ENCODE measurements at regions not wholly inside any gene's neighbourhood (a gene's known extent, or its start where the extent isn't known, plus 50 kb on each side); places are given as distances from the start of the nearest gene placed in this dataset.

DNA sequence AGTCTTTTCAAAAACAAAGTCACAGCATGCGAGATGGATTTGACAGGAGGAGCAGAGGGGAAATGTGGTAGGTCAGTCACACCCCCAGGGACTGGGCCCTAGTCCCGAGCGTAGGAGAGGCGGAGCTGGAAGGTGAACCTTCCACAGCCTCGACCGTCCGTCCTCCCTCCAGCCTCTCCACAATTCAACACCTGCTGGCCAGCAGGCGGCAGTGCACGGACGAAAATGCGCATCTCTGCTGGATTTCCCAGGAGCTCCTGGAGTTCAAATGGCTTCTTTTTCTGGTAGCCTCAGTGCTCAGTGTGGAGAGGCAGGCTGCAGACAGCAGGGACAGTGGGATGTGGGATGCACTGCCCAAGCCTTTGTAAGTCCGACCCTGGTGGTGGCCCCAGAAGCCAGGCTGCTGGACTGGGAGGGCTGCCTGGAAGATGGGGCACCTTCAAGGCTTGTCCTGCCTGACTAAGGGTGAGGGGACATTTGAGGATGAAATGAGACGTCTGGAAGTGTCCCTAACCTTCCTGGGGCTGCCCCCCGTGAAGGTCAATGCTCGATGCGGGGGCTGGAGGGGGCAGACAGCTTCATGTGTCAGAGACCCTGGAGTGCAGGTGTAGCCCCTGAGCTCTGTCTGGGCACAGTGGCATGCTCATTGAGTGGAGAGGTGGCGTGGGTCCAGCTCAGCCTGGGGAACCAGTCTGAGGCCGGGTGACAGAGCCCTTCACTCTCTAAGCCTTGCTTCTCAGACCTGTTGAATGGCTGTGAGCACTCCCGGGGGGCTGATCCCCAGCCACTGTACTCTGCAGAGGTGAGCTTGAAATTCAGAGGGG is 189.5 kb downstream of the TFCP2L1 start:
- DNase-seq (ENCODE audit: low read depth): peak; percentile 55

DNA sequence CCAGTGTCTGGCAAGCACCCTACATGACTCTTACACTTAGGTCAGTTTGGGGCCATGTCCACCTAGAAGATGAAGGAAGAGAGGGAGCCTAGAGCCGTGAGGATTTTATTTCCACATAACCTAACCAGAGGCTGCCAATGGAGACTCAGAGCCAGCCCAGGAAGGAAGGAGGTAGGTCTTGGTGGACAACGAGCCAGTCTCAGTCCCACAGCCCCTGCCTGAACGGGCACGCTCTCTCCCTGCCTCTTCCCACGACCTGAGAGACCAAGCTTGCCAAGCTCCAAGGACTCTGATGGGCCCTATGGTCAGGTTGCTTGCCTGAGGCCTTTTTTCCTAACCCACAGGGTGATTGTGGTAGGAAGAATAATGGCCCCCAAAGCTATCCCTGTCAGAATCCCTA is 188.4 kb downstream of the TFCP2L1 start:
- DNase-seq (ENCODE audit: low read depth): no peak

DNA sequence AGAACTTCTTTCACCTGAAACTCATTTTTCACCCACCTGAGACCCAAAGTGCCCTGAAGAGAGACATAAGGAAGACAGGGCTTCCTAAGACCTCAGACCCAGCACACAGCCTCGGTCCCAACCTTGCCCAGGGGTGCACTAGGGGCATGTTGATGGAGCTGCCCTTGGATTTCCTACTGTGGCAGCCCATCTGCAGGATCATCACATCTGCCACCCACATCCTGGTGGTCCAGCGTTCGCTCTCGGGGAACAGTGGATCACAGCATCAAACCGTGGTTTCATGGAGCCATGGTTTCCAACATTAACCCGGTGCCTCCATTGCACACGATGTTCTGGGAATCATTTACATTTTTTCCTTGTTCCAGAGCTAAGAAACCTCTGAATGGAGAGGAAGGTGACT is 186.4 kb downstream of the TFCP2L1 start:
- no peak for DNase-seq (ENCODE audit: low read depth)

DNA sequence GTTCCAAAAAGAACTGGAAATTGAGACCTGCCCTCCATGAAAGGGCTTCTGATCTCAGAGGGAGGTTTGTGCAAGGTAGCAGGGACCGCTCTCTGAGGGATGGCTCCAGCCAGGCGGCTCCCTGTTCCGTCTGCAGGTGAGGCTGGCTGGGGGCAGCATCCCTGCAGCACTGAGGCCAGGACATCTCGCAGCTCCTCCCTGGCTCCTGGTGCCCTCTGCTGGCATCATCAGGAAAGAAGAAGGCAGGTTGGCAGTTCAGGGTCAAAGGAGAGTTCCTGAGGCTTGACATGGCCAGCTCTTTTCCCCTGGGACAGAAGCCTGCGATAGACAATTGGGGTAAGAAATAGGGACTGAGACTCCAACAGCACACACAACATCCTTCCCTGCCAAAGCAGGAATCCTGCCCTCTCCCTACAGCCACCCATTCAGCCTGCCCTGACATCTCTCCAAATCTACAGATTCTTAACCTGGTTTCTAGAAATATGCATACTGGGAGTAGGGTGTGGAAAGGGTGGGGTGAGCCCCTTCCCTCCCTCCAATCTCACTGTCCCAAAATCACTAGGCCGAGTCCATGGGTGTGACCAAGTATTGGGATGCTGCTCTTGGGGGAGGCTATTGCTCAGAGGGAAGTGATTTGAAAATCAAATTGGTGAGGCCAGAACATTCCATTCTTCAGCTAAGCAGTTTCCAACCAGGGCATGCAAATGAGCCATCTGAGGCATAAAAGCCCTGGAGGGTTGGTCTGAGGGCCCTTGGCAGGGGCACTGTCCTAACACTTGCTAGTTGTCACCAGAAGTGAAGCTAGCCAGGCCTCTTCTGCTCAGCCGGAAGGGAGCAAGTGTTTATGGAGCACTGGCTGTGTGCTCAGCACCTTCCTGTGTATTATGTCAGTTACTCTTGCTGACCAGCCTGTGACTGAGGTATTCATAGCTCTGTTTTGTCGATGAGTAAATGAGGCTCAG is 185.4 kb downstream of the TFCP2L1 start:
- no peak for DNase-seq (ENCODE audit: low read depth)

DNA sequence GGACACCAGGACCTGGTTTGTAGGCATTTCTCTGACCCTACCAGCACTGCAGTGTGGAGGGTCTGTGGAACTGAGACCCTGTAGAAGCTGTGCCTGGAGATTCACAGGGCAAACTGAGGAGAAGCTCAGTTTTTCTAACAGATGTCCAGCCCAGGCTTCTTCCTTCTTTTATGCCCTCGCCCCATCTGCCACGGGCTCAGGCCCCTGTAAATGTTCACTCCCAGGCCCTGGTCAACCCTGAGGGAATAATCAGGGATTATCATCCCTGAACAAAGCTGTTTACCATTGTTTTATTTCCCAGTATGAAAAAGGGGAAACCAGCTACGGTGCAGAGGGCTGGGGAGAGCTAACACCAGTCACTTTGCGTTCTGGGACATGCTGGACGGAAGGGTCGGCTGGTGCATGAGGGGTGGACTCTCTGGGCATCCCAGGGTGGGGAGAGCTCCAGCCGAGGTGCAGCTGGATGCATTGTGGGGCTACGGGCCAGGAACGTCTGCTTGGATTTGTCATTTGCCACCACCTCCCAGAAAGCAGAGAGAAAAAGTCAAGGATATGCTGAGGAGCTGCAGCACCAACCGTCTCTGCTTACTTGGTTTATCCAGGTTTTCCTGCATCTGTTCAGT is 183.8 kb downstream of the TFCP2L1 start:
- DNase-seq (ENCODE audit: low read depth): no peak

DNA sequence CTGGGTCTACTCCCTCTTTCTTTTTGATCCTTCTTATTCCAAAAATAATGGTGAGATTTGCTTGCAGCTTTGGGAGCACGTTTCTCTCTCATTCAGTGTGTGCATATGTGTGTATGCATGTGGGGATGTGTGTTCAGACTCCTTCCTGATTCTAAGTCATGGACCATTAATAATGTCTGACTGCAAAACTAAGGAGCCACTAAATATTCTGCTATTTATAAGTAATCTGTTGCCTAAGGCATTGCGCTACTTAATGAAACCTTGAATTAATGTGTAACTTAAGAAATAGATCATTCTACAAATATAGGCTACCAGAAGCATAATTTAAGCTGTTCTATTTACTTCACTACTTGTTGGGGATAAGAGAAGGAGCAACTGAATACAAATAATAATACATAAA is 182.1 kb downstream of the TFCP2L1 start:
- DNase-seq (ENCODE audit: low read depth): no peak

DNA sequence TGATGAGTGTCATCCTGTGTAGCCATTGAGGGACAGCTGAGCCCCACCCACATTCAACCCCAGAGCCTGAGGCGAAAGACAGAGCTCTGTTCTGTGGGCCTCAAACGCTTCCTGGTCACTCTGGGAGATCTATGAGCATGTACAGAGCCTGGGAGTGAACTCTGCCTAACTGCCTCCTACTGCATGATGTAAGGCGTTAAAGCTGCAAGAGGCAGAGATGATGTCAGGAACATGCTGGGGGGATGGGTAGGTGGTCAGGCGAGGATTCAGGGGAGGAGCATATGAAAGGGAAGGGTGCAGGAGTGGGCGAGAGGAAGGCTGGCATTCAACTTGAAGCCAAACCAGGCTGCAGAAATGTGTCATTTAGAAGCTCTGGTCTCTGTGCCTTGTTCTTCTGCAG is 181.0 kb downstream of the TFCP2L1 start:
- DNase-seq (ENCODE audit: low read depth): no peak

DNA sequence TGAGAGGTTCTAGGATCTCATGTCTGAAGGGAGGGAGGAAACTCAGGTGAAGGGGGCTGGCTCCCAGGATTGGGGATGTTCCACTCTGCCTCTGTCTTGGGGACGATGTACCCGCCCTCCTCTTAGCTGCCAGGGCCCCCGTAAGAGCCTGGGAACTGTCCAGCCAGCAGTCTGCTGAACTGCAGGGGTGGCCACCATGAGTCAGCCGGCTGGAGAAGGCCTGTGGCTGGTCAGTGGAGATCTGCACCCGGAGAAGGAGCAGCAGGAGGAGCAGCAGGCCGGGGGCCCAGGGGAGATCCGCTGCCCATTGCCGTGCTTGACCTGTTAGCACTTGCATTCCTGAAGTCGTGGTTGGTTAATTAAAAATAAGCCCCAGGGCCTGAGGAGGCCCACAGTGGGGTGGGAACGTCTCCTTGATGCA is 180.3 kb downstream of the TFCP2L1 start:
- DNase-seq (ENCODE audit: low read depth): no peak

DNA sequence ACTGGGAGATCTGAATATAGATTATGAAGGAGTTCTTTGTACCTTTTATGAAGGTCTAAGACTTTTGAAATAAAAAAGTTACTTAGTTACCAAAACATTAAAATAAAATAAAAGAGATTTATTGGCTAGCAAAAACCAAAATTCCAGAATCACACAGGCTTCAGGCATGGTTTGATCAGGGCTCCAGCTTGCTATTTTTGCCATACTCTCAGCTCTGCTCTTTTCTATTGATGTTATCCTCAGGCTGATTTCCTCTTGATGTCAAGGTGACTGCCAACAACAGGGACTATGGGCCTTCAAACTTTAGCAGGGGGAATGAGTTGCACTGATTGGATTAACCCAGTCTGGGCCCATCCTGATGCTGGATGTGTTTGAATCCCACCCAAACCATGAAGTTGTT is 174.1 kb downstream of the TFCP2L1 start:
- DNase-seq (ENCODE audit: low read depth): no peak

DNA sequence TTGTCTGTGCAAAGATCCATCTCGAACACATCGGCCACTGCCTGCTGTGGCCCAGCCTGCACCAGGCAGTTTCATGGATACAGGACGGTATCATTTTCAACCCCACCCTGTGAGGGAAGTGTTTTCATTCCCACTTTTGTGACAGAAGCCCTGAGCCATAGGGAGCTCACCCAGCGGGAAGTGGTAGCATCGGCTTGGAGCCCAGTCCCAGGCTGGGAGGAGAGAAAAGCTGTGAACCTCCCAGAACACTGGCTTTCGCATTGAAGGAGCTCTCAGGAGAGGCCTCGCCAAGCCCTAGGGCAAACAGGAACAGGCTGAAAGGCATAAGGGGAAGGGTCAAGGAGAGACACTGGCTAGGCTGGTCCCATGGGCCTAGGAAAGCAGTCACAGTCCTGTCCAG is 166.1 kb downstream of the TFCP2L1 start:
- DNase-seq (ENCODE audit: low read depth): no peak

DNA sequence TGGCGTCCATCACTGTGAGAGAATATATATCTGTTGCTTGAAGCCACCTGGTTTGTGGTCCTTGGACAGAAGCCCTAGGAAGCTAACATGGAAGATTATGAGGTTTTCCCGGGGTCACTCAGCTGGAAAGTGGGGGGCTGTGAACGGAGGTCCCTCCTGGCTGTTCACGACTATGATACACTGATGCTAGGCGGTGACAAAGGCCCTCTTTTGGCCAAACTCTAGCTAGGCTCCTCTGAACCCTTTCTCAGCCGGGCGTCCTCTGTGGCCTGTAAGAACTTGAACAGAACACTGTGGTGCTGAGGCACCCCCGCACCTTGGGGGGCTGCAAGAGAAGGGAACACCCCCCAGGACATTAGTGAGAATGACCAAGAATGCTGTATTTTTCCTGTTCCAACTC is 164.6 kb downstream of the TFCP2L1 start:
- DNase-seq (ENCODE audit: low read depth): no peak

DNA sequence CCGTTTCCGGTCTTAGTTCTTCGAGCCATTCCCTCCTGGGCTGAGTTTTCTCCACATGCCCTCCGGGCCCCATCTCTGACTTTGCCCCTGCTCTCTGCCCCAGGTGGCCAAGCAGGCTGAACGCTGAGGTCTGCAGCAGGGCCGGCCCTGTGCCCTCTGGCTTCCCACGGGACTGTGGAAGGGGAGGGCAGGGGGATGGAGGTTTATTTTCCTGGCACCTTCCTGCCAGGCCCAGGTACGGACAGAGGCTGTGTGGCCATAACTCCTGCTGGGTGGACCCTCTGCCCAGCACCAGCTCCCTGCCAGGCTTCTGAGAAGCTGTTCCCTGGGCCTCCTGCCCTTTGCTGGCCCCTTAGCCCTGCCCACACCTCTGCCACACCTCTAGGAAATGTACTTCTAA is 164.0 kb downstream of the TFCP2L1 start:
- no peak for DNase-seq (ENCODE audit: low read depth)

DNA sequence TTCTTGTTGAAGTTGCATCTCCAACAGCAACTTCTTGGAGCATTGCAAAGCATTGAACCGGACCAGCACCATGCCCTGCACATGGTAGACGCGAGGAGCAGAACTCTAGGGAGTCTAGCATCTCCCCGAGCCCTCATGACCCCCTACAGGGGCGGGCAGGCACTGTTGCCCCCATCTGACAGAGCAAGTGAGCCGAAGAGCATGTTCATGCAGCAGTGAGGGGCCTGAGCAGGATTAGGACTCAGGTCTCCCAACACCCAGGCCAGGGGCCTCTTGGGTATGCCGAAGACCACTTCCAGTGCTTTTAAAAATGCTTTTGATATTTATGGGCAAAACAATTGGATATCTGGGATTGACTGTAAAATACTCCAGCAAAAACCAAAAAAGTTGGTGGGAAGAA is 163.3 kb downstream of the TFCP2L1 start:
- no peak for DNase-seq (ENCODE audit: low read depth)

DNA sequence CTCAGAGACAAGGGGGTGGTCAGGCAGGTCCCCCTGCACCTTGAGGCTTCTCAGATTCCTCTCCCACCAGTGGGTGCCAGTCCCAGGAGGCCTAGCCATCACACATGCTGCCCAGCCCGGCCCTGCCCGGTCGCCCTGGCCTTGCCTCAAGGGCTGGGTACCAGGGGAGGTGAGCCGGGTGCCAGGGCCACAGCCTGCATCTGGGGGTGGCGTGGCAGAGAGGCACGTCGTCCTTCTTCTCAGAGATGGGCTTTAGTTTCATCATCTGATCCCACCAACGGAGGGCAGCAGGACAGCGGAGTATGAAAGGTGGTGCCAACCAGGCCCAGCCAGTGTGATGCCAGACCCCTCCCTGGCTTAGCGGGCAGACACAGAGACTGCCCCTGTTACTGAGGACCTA is 161.7 kb downstream of the TFCP2L1 start:
- no peak for DNase-seq (ENCODE audit: low read depth)

DNA sequence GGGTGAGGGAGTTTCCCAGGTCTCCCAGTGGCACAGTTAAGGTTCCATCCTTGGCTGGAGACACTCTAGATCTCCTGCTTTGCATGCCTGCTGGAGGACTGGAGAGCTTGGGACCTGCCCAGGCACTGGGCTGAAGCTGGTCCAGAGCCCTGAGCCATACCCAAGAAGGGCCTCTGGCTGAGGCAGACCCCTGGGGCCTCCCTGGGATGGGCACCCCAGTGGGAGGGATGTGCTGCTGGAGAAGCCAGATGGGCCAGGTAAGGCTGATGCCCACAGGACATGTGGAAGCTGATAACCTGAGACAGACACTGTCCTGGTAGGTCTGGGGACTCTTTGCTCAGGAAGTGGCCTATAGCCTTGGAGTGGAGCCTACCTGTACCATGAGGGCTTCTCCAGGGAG is 160.7 kb downstream of the TFCP2L1 start:
- no peak for DNase-seq (ENCODE audit: low read depth)

GRCh38 chr2:121125350-121125749 is 159.7 kb downstream of the TFCP2L1 start:
- DNase-seq (ENCODE audit: low read depth): no peak

GRCh38 chr2:121128741-121129659 is 156.0 kb downstream of the TFCP2L1 start:
- DNase-seq (ENCODE audit: low read depth): peak; percentile 34

DNA sequence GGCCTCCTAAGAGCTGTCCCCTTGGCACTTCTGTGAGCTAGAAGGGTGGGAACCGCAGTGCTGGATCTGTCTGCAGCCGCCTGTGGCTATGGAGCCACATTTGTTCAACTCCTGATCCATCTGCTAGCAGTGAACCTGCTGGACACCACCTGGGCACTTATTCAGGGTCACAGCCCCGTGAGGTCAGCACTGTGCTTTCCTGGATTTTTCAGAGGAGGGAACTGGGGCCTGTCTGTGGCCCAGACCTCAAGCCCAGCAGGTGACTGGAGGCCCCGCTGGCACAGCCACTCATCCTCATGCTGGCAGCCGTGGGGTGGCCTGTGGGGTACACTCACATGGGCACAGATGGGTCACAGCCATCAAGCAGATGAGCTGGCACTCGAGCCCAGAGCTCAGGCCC is 155.3 kb downstream of the TFCP2L1 start:
- no peak for DNase-seq (ENCODE audit: low read depth)

DNA sequence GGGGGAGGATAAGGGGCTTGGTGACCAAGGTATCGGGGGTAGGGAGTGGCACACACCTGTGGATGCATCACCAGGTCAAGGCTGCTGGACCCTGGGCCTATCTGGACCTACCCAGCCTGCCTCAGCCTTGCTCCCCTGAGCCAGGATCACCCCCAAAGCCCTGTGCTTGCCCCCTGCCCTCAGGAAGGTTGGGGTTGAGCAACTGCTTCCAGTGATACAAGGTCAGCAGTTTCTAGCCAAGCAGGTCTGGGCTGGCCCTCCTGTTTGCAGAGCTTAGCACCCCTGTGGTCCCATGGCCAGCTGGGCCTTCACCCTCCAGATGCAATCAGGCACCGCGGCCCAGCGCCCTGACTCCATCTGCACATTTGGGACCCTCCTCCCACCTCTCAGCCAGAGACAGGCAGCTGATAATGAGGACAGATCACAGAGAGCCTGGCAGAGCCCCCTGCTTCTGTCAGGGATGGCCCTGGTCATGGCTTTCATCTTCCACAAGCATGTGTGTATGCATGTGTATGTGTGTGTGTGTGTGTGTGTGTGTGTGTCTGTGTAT is 154.6 kb downstream of the TFCP2L1 start:
- no peak for DNase-seq (ENCODE audit: low read depth)

DNA sequence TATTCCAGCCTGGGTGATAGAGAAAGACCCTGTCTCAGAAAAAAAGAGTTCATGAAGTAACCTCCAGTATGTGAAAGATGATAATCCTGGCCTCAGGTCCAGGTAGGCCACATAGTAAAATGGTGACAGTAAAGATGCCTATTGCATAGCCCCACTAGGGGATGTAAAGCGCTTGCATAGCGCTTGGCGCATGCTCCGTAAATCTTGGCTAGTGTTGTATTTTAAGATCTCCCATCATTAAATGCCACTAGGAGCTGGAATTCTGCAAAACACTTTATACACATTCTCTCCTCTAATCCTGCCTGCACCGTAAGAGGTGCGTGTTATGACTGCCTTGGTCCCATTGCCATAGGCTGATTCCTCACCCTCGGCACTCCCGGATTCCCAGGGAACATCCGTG is 153.6 kb downstream of the TFCP2L1 start:
- DNase-seq (ENCODE audit: low read depth): no peak

Measured in M059J (cell line).